HCT116 (cell line): ENCODE measurements at regions not wholly inside any gene's neighbourhood (a gene's known extent, or its start where the extent isn't known, plus 50 kb on each side); places are given as distances from the start of the nearest gene placed in this dataset.
A peak's percentile ranks its signal among the peaks of the same experiment; 100 is the strongest.

ENCODE experiments used
- ATAC-seq: fragments of 200-7000 bp; cut with Tn5 transposase; 2 replicates; pipeline ENCODE4 v1.9.1; 2020; ENCODE audit warnings: mild to moderate bottlenecking, moderate library complexity
- BruUV-seq: library from RNA; stranded (reverse); fragments of 400-500 nt; replicated peaks from 2 replicates; lab custom pipeline; 2021; lab: Mats Ljungman, UMichigan
- CTCF ChIA-PET: fragments of 300-600 bp; sonication (Branson Sonifier 250); formaldehyde crosslinking; loops from one replicate; lab custom pipeline; 2021; ENCODE audit warnings: antibody characterized with exemption; lab: Charles Lee
- POLR2A ChIA-PET: fragments of 300-600, 350-600 bp; sonication (Branson Sonifier 250); formaldehyde crosslinking; loops from one replicate; lab custom pipeline; 2021; ENCODE audit warnings: antibody characterized with exemption; lab: Charles Lee
- RAD21 ChIA-PET, 2 experiments: fragments of 300-600 bp; sonication (Branson Sonifier 250); formaldehyde crosslinking; loops; one replicate each; lab custom pipeline; 2023; ENCODE audit warnings: low total read pairs in 2 of 2; ENCODE audit not compliant: uncharacterized antibody in 2 of 2, unreplicated experiment in 2 of 2, low non-redundant PET in 1 of 2; lab: Charles Lee
- DNase-seq: peaks from one replicate; pipeline ENCODE4 v3.0.0-alpha.2; 2010; ENCODE audit warnings: low read depth, low spot score
- H2AFZ ChIP-seq: fragments of 200-600 bp; shearing (Covaris generic), sonication (generic); 2 replicates; pipeline ENCODE4 v1.6.1; 2017; ENCODE audit warnings: low read depth, mixed run types, mixed read lengths, antibody characterized with exemption, low read length; ENCODE audit not compliant: poor library complexity, severe bottlenecking
- H3K27ac ChIP-seq: 2 replicates; pipeline ENCODE4 v1.5.1; 2012; ENCODE audit warnings: low read depth, low read length
- H3K27me3 ChIP-seq: fragments of 200-600 bp; sonication (generic); 2 replicates; pipeline ENCODE4 v1.6.1; 2016; ENCODE audit warnings: mixed run types, low read length, mixed read lengths; ENCODE audit not compliant: insufficient read depth
- H3K36me3 ChIP-seq, 2 experiments: fragments of 200-500 bp in 1 of 2; fragments of 200-600 bp in 1 of 2; sonication (Bioruptor generic) in 1 of 2; sonication (generic) in 1 of 2; 2 replicates each; pipeline versions ENCODE4 v1.5.1 to v1.6.1; 2014 to 2016; ENCODE audit warnings: low read length in 2 of 2, inconsistent platforms in 1 of 2, mixed read lengths in 1 of 2, mixed run types in 1 of 2; ENCODE audit not compliant: insufficient read depth in 2 of 2, control insufficient read depth in 1 of 2
- H3K4me1 ChIP-seq, 2 experiments: fragments of 200-600 bp in 1 of 2; sonication (generic) in 1 of 2; 2 replicates each; pipeline versions ENCODE4 v1.5.1 to v1.6.1; 2012 to 2017; ENCODE audit warnings: low read length in 2 of 2, inconsistent platforms in 1 of 2, mild to moderate bottlenecking in 1 of 2, mixed read lengths in 1 of 2, mixed run types in 1 of 2, moderate library complexity in 1 of 2; ENCODE audit not compliant: insufficient read depth in 2 of 2, control insufficient read depth in 1 of 2
- H3K4me2 ChIP-seq: fragments of 200-600 bp; sonication (generic); 2 replicates; pipeline ENCODE4 v1.6.1; 2017; ENCODE audit warnings: mixed run types, low read length, mixed read lengths
- H3K4me3 ChIP-seq, 2 experiments: fragments of 200-600 bp in 1 of 2; sonication (generic) in 1 of 2; replicated peaks in 1 of 2; 2 replicates each; pipeline ENCODE4 v1.5.1; 2011 to 2016; ENCODE audit warnings: low read length in 2 of 2, control low read depth in 1 of 2, low read depth in 1 of 2, mild to moderate bottlenecking in 1 of 2, mixed read lengths in 1 of 2, mixed run types in 1 of 2
- H3K79me2 ChIP-seq: fragments of 200-600 bp; sonication (generic); 2 replicates; pipeline ENCODE4 v1.6.1; 2017; ENCODE audit warnings: mild to moderate bottlenecking, mixed run types, low read length, moderate library complexity, mixed read lengths; ENCODE audit not compliant: insufficient read depth
- H3K9ac ChIP-seq: fragments of 200-600 bp; sonication (generic); 2 replicates; pipeline ENCODE4 v1.6.1; 2016; ENCODE audit warnings: low read length, mixed read lengths
- H3K9me2 ChIP-seq: fragments of 200-600 bp; sonication (generic), shearing (Covaris generic); 2 replicates; pipeline ENCODE4 v1.6.1; 2017; ENCODE audit warnings: mixed run types, mild to moderate bottlenecking, moderate library complexity; ENCODE audit not compliant: insufficient read depth
- H3K9me3 ChIP-seq, 2 experiments: fragments of 200-500 bp in 1 of 2; fragments of 200-600 bp in 1 of 2; sonication (Bioruptor generic) in 1 of 2; sonication (generic) in 1 of 2; 2 replicates each; pipeline ENCODE4 v1.6.1; 2014 to 2017; ENCODE audit warnings: low read length in 2 of 2, mixed read lengths in 2 of 2, inconsistent platforms in 1 of 2, low read depth in 1 of 2, mild to moderate bottlenecking in 1 of 2, mixed run types in 1 of 2, moderate library complexity in 1 of 2; ENCODE audit not compliant: control insufficient read depth in 1 of 2, insufficient read depth in 1 of 2
- H4K20me1 ChIP-seq: fragments of 200-600 bp; sonication (generic), shearing (Covaris generic); 2 replicates; pipeline ENCODE4 v1.6.1; 2017; ENCODE audit warnings: mixed run types, mild to moderate bottlenecking, moderate library complexity; ENCODE audit not compliant: insufficient read depth
- ATF3 ChIP-seq: IDR thresholded peaks from 2 replicates; pipeline ENCODE4 v1.6.1; 2012
- CBX3 ChIP-seq: IDR thresholded peaks from 2 replicates; pipeline ENCODE4 v1.6.1; 2012; ENCODE audit warnings: low read depth
- CEBPB ChIP-seq: IDR thresholded peaks from 2 replicates; pipeline ENCODE4 v1.6.1; 2012; ENCODE audit warnings: low read depth
- EGR1 ChIP-seq: IDR thresholded peaks from 2 replicates; pipeline ENCODE4 v1.6.1; 2012; ENCODE audit warnings: low read depth
- EZH2phosphoT487 ChIP-seq: fragments of 200-600 bp; IDR thresholded peaks from 2 replicates; pipeline ENCODE4 v1.6.1; 2018; ENCODE audit warnings: antibody characterized with exemption, borderline replicate concordance
- FOSL1 ChIP-seq: IDR thresholded peaks from 2 replicates; pipeline ENCODE4 v1.6.1; 2012; ENCODE audit warnings: low read depth
- JUND ChIP-seq: IDR thresholded peaks from 2 replicates; pipeline ENCODE4 v1.6.1; 2012
- MAX ChIP-seq: IDR thresholded peaks from 2 replicates; pipeline ENCODE4 v1.6.1; 2012
- POLR2A ChIP-seq: IDR thresholded peaks from 2 replicates; pipeline ENCODE4 v1.7.0; 2011; ENCODE audit warnings: borderline replicate concordance; ENCODE audit not compliant: insufficient read depth, insufficient read length; ENCODE audit errors: extremely low read depth
- POLR2AphosphoS5 ChIP-seq: IDR thresholded peaks from 2 replicates; pipeline ENCODE4 v1.6.1; 2011; ENCODE audit warnings: mild to moderate bottlenecking, low read depth, low read length, moderate library complexity
- RAD21 ChIP-seq: IDR thresholded peaks from 2 replicates; pipeline ENCODE4 v1.6.1; 2012; ENCODE audit warnings: low read depth, mild to moderate bottlenecking
- REST ChIP-seq: IDR thresholded peaks from 2 replicates; pipeline ENCODE4 v1.6.1; 2012; ENCODE audit warnings: low read depth
- SP1 ChIP-seq: IDR thresholded peaks from 2 replicates; pipeline ENCODE4 v1.6.1; 2012; ENCODE audit warnings: low read depth
- SRF ChIP-seq: IDR thresholded peaks from 2 replicates; pipeline ENCODE4 v1.6.1; 2012; ENCODE audit warnings: low read depth
- TCF7L2 ChIP-seq: IDR thresholded peaks from 2 replicates; pipeline ENCODE4 v1.7.0; 2011; ENCODE audit warnings: borderline replicate concordance, inconsistent platforms; ENCODE audit not compliant: insufficient read depth, insufficient read length; ENCODE audit errors: extremely low read depth
- ZBTB33 ChIP-seq: IDR thresholded peaks from 2 replicates; pipeline ENCODE4 v1.6.1; 2011; ENCODE audit warnings: mild to moderate bottlenecking, low read length, moderate library complexity; ENCODE audit not compliant: insufficient replicate concordance; ENCODE audit errors: extremely low read depth
- ZNF274 ChIP-seq: fragments of 200-500 bp; sonication (Bioruptor generic); IDR thresholded peaks from 2 replicates; pipeline ENCODE4 v1.6.1; 2014; ENCODE audit warnings: mild to moderate bottlenecking, low read depth, low read length, inconsistent platforms
- intact Hi-C: fragments of 100-400 bp; cut with micrococcal nuclease; formaldehyde crosslinking; loops from 2 replicates; pipeline ENCODE4 v1.10.0; 2022

- Histone ChIP-seq H3K27me3 (no peaks in the 10 kb centered on the region), H3K9ac (no peak overlapping the region), H3K4me1 (peaks cover 0 to 22% of the 10 kb centered on the region in 2 experiments; a peak in 2 of 4 replicates), H3K9me2 (no peaks in the 10 kb centered on the region), H3K4me2 (no peak overlapping the region), H3K36me3 (no peaks in the 10 kb centered on the region), H3K27ac (no peak overlapping the region), H4K20me1 (no peaks in the 10 kb centered on the region), H3K4me3 (no peak overlapping the region), H3K79me2 (no peaks in the 10 kb centered on the region), H2AFZ (no peak overlapping the region), H3K9me3 (peaks cover 0 to 9% of the 10 kb centered on the region in 2 experiments; a peak in 1 of 4 replicates)
- no peak for DNase-seq
- TF ChIP-seq POLR2AphosphoS5: no peak
- TF ChIP-seq CBX3: peak; percentile 59; the same call in 1 of the 2 replicates
- intact Hi-C loops: no loop called here
- RAD21 ChIA-PET: no interaction called here
- BruUV-seq: no TSS peak
- no peak for ATAC-seq
- POLR2A ChIA-PET: no interaction called here
- CTCF ChIA-PET: no interaction called here
Measured at GRCh38 chr3:43173949-43174348, 68.1 kb upstream of the POMGNT2 start.

- Histone ChIP-seq H3K27me3 (no peaks in the 10 kb centered on the region), H3K36me3 (no peaks in the 10 kb centered on the region), H3K9me2 (no peaks in the 10 kb centered on the region), H3K9ac (no peak overlapping the region), H4K20me1 (no peaks in the 10 kb centered on the region), H3K4me2 (no peak overlapping the region), H3K4me1 (peaks cover 0 to 4% of the 10 kb centered on the region in 2 experiments; a peak in 1 of 4 replicates), H3K4me3 (no peak overlapping the region), H3K9me3 (peaks cover 0 to 12% of the 10 kb centered on the region in 2 experiments; a peak in 1 of 4 replicates), H3K79me2 (no peaks in the 10 kb centered on the region), H3K27ac (no peak overlapping the region), H2AFZ (no peak overlapping the region)
- no peak for ATAC-seq
- BruUV-seq: no TSS peak
- ChIA-PET CTCF (no interaction called here), POLR2A (no interaction called here), RAD21 (no interaction called here)
- intact Hi-C loops: no loop called here
- no peak for DNase-seq
- TF ChIP-seq ZBTB33 (no peak), REST (no peak), ATF3 (no peak), EGR1 (no peak), RAD21 (no peak), POLR2A (no peak), JUND (no peak), MAX (no peak), EZH2phosphoT487 (no peak), ZNF274 (no peak), POLR2AphosphoS5 (no peak), SP1 (no peak), FOSL1 (no peak), TCF7L2 (no peak), CEBPB (no peak), SRF (no peak)
Measured at GRCh38 chr3:43171748-43172147, 65.9 kb upstream of the POMGNT2 start.
